ENCODE measurements at regions not wholly inside any gene's neighbourhood (a gene's known extent, or its start where the extent isn't known, plus 50 kb on each side); places are given as distances from the start of the nearest gene placed in this dataset.
A peak's percentile ranks its signal among the peaks of the same experiment; 100 is the strongest.

GRCh38 chr1:98001764-98002163, 80.9 kb upstream of the DPYD start:
- H3K36me3 ChIP-seq (ENCODE audit: low read depth): no peaks in the 10 kb centered on the region
- WGBS, 2 experiments (ENCODE audit: low coverage in 1 of 2, low lambda C conversion rate in 2 of 2, missing lambda C conversion rate in 2 of 2): 65 to 87% methylated on average over 1 of the region's 1 CpG
- peak; percentile 54 for DNase-seq

GRCh38 chr1:97999320-97999719, 78.5 kb upstream of the DPYD start:
- no peaks in the 10 kb centered on the region for H3K79me2 ChIP-seq (ENCODE audit: insufficient read depth)
- H4K20me1 ChIP-seq (ENCODE audit: insufficient read depth): no peaks in the 10 kb centered on the region
- peaks cover 31% of the 10 kb centered on the region for H3F3A ChIP-seq (ENCODE audit: insufficient read depth)
- H3K9ac ChIP-seq: no peak overlapping the region
- no peaks in the 10 kb centered on the region for H3K36me3 ChIP-seq (ENCODE audit: low read depth)
- peak overlapping the region; percentile 56 for H3K4me2 ChIP-seq (ENCODE audit: unreplicated experiment)
- 92 to 100% methylated on average over 1 of the region's 1 CpG for WGBS, 2 experiments (ENCODE audit: low coverage in 1 of 2, low lambda C conversion rate in 2 of 2, missing lambda C conversion rate in 2 of 2)
- H3K27me3 ChIP-seq (replicated peaks; ENCODE audit: insufficient read depth): no peaks in the 10 kb centered on the region
- in situ Hi-C loops (cut with MboI): no loop called here
- H3K27ac ChIP-seq: peak overlapping the region; percentile 53
- H2AFZ ChIP-seq: no peak overlapping the region
- H3K9me3 ChIP-seq (ENCODE audit: low read depth): no peaks in the 10 kb centered on the region
- DNase-seq: peak; percentile 91
- TF ChIP-seq EZH2 (IDR thresholded peaks at IDR 0.05; ENCODE audit: insufficient read depth, poor library complexity, severe bottlenecking) (no peak), EZH2phosphoT487 (IDR thresholded peaks at IDR 0.05; ENCODE audit: insufficient read depth, low read depth) (no peak)
- H3K9me2 ChIP-seq (ENCODE audit: insufficient read depth): no peaks in the 10 kb centered on the region
- H3K4me1 ChIP-seq (ENCODE audit: insufficient read depth): peaks cover 60% of the 10 kb centered on the region
- H3K4me3 ChIP-seq: no peak overlapping the region

More at GRCh38 chr1:98001764-98002163, 80.9 kb upstream of the DPYD start:
- Histone ChIP-seq H3F3A (ENCODE audit: insufficient read depth) (peaks cover 32% of the 10 kb centered on the region), H3K79me2 (ENCODE audit: insufficient read depth) (no peaks in the 10 kb centered on the region), H3K4me2 (ENCODE audit: unreplicated experiment) (peak overlapping the region; percentile 2), H3K4me1 (ENCODE audit: insufficient read depth) (peaks cover 79% of the 10 kb centered on the region), H4K20me1 (ENCODE audit: insufficient read depth) (no peaks in the 10 kb centered on the region), H3K9me2 (ENCODE audit: insufficient read depth) (no peaks in the 10 kb centered on the region), H3K9me3 (ENCODE audit: low read depth) (no peaks in the 10 kb centered on the region), H3K27ac (no peak overlapping the region), H2AFZ (no peak overlapping the region), H3K27me3 (replicated peaks; ENCODE audit: insufficient read depth) (no peaks in the 10 kb centered on the region), H3K4me3 (no peak overlapping the region), H3K9ac (no peak overlapping the region)
- in situ Hi-C loops (cut with MboI): no loop called here
- TF ChIP-seq EZH2 (IDR thresholded peaks at IDR 0.05; ENCODE audit: insufficient read depth, poor library complexity, severe bottlenecking) (no peak), EZH2phosphoT487 (IDR thresholded peaks at IDR 0.05; ENCODE audit: insufficient read depth, low read depth) (no peak)

GRCh38 chr1:97996880-97997279, 76.0 kb upstream of the DPYD start:
- no peak overlapping the region for H2AFZ ChIP-seq
- H3K27ac ChIP-seq: no peak overlapping the region
- no peaks in the 10 kb centered on the region for H3K27me3 ChIP-seq (replicated peaks; ENCODE audit: insufficient read depth)
- no peaks in the 10 kb centered on the region for H3K9me2 ChIP-seq (ENCODE audit: insufficient read depth)
- H3K9me3 ChIP-seq (ENCODE audit: low read depth): no peaks in the 10 kb centered on the region
- in situ Hi-C loops (cut with MboI): no loop called here
- no peak overlapping the region for H3K4me3 ChIP-seq
- peaks cover 49% of the 10 kb centered on the region for H3K4me1 ChIP-seq (ENCODE audit: insufficient read depth)
- no peaks in the 10 kb centered on the region for H3K36me3 ChIP-seq (ENCODE audit: low read depth)
- H4K20me1 ChIP-seq (ENCODE audit: insufficient read depth): no peaks in the 10 kb centered on the region
- H3F3A ChIP-seq (ENCODE audit: insufficient read depth): peaks cover 31% of the 10 kb centered on the region
- no peak overlapping the region for H3K9ac ChIP-seq
- no peaks in the 10 kb centered on the region for H3K79me2 ChIP-seq (ENCODE audit: insufficient read depth)
- TF ChIP-seq EZH2phosphoT487 (IDR thresholded peaks at IDR 0.05; ENCODE audit: insufficient read depth, low read depth) (no peak), EZH2 (IDR thresholded peaks at IDR 0.05; ENCODE audit: insufficient read depth, poor library complexity, severe bottlenecking) (no peak)
- peak; percentile 30 for DNase-seq
- no peak overlapping the region for H3K4me2 ChIP-seq (ENCODE audit: unreplicated experiment)

GRCh38 chr1:97989094-97989680, 68.4 kb upstream of the DPYD start:
- H2AFZ ChIP-seq: no peak overlapping the region
- no peaks in the 10 kb centered on the region for H3K79me2 ChIP-seq (ENCODE audit: insufficient read depth)
- no peaks in the 10 kb centered on the region for H3K9me2 ChIP-seq (ENCODE audit: insufficient read depth)
- no peaks in the 10 kb centered on the region for H3K27me3 ChIP-seq (replicated peaks; ENCODE audit: insufficient read depth)
- DNase-seq: peak; percentile 53
- H3K9me3 ChIP-seq (ENCODE audit: low read depth): no peaks in the 10 kb centered on the region
- TF ChIP-seq EZH2 (IDR thresholded peaks at IDR 0.05; ENCODE audit: insufficient read depth, poor library complexity, severe bottlenecking) (no peak), EZH2phosphoT487 (IDR thresholded peaks at IDR 0.05; ENCODE audit: insufficient read depth, low read depth) (no peak)
- H3K4me1 ChIP-seq (ENCODE audit: insufficient read depth): peaks cover 22% of the 10 kb centered on the region
- H3K9ac ChIP-seq: no peak overlapping the region
- no peak overlapping the region for H3K4me2 ChIP-seq (ENCODE audit: unreplicated experiment)
- no peaks in the 10 kb centered on the region; the same call in 1 of the 2 replicates for H3K36me3 ChIP-seq (ENCODE audit: low read depth)
- H3K4me3 ChIP-seq: no peak overlapping the region
- peaks cover 5% of the 10 kb centered on the region for H3F3A ChIP-seq (ENCODE audit: insufficient read depth)
- H3K27ac ChIP-seq: peak overlapping the region; percentile 30
- in situ Hi-C loops (cut with MboI): no loop called here
- 77 to 95% methylated on average over 3 to 4 of the region's 4 CpGs for WGBS, 2 experiments (ENCODE audit: low coverage in 1 of 2, low lambda C conversion rate in 2 of 2, missing lambda C conversion rate in 2 of 2)
- no peaks in the 10 kb centered on the region for H4K20me1 ChIP-seq (ENCODE audit: insufficient read depth)
